ENCODE measurements at regions not wholly inside any gene's neighbourhood (a gene's known extent, or its start where the extent isn't known, plus 50 kb on each side); places are given as distances from the start of the nearest gene placed in this dataset.

GRCh38 chr7:41103331-41103730 lies 599.6 kb downstream of the INHBA start:
- TF ChIP-seq CTCF (IDR thresholded peaks at IDR 0.05) = no peak
- no peak for TF ChIP-seq POLR2AphosphoS5 (IDR thresholded peaks at IDR 0.05)
- TF ChIP-seq POLR2A (IDR thresholded peaks at IDR 0.05; ENCODE audit: low read depth) = no peak
- TF ChIP-seq EP300 (IDR thresholded peaks at IDR 0.05) = no peak
